Stomach (tissue), 8 donors: ENCODE measurements at regions not wholly inside any gene's neighbourhood (a gene's known extent, or its start where the extent isn't known, plus 50 kb on each side); places are given as distances from the start of the nearest gene placed in this dataset.

Experiments used
- DNase-seq, 2 donors: peaks; one replicate each; pipeline versions ENCODE4 v3.0.0 to v3.0.0-alpha.2; 2013 to 2019
- H3K27ac ChIP-seq, 5 donors: fragments of 200-600 bp in 4 of 5; sonication (generic) in 4 of 5; one replicate each; pipeline ENCODE4 v1.5.1; 2013 to 2019; ENCODE audit warnings: mild to moderate bottlenecking in 1 of 5, moderate library complexity in 1 of 5
- H3K27me3 ChIP-seq, 3 donors: fragments of 200-600 bp; sonication (generic); one replicate each; pipeline ENCODE4 v1.5.1; 2017 to 2019; ENCODE audit warnings: mixed run types in 1 of 3
- H3K36me3 ChIP-seq, 4 donors: fragments of 200-600 bp; sonication (generic); 1 replicate in 3 of 4; 2 replicates in 1 of 4; pipeline ENCODE4 v1.5.1; 2016 to 2019
- H3K4me1 ChIP-seq, 4 donors: fragments of 200-600 bp; sonication (generic); one replicate each; pipeline ENCODE4 v1.5.1; 2016 to 2019
- H3K4me3 ChIP-seq, 4 donors: fragments of 200-600 bp; sonication (generic) in 3 of 4; one replicate each; pipeline ENCODE4 v1.5.1; 2016 to 2019; ENCODE audit warnings: mild to moderate bottlenecking in 1 of 4
- H3K9me3 ChIP-seq, 4 donors: fragments of 200-600 bp; sonication (generic); one replicate each; pipeline ENCODE4 v1.5.1; 2016 to 2019
- EP300 ChIP-seq: sonication (generic); formaldehyde crosslinking; IDR thresholded peaks from one replicate; pipeline ENCODE4 v1.6.1; 2017; ENCODE audit warnings: antibody characterized with exemption
- POLR2A ChIP-seq, 4 donors: fragments of 450-650 bp; IDR thresholded peaks; one replicate each; pipeline ENCODE4 v1.6.1; 2016; ENCODE audit warnings: antibody characterized with exemption in 4 of 4, control low read depth in 2 of 4, mild to moderate bottlenecking in 1 of 4, moderate library complexity in 1 of 4
- POLR2AphosphoS5 ChIP-seq, 3 donors: sonication (generic); formaldehyde crosslinking; IDR thresholded peaks; one replicate each; pipeline ENCODE4 v1.6.1; 2016; ENCODE audit warnings: antibody characterized with exemption in 3 of 3
- WGBS, 5 donors: extraction: QIAGEN DNeasy Blood & Tissue Kit in 3 of 5; methylation state at CpG; one replicate each; pipeline versions ENCODE4 v1.1.5 to v1.1.7; 2013 to 2018; 5-methylcytosine and 5-hydroxymethylcytosine counted together
- intact Hi-C: fragments of 100-400 bp; cut with DNase I; formaldehyde crosslinking; loops from one replicate; pipeline ENCODE4 v1.15.1; 2023; ENCODE audit warnings: low total_unique reads
- TF ChIP-seq, protein P1 (sequence below), 7 experiments: fragments of 450-650 bp in 4 of 7; fragments of 200-600 bp in 3 of 7; sonication (generic) in 3 of 7; IDR thresholded peaks; one replicate each; pipeline ENCODE4 v1.5.1; 2016 to 2019; ENCODE audit warnings: antibody characterized with exemption in 7 of 7, control low read depth in 2 of 7, mild to moderate bottlenecking in 1 of 7
- donor health status: healthy with polysubstance abuse.
- donor health status: Bipolar disorder and iron deficiency.
- donor health status: healthy.

DNA sequence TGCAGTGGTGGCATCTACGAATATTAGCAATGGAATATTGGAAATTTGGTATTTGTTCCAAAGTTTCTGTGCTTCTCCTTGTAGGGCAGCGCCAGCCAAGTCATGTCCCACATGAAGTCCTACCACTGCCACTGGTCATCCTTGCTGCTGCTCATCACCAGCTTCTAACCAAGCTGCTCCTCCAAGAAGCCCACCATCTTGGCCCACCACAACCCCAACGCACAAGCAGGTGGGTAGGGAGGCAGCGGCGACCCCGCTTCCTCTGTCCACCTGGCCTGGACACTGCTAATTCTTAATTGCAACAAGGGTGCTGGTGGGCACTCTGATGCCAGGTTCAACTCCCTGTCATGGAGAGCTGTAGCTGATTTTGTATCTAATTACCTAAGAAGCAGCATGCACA lies 291.2 kb upstream of the LYPLAL1 start:
- H3K36me3 ChIP-seq = no peaks in the 10 kb centered on the region
- H3K27ac ChIP-seq = no peak overlapping the region
- DNase-seq = no peak
- no peak overlapping the region for H3K4me3 ChIP-seq
- WGBS, 5 donors = 82 to 93% (median 90%) methylated on average over 2 to 6 of the region's 6 CpGs
- no peaks in the 10 kb centered on the region for H3K27me3 ChIP-seq
- TF ChIP-seq EP300 (no peak), POLR2A (IDR thresholded peaks at IDR 0.05) (no peak), POLR2AphosphoS5 (IDR thresholded peaks at IDR 0.05) (no peak)
- TF ChIP-seq, protein P1, sequence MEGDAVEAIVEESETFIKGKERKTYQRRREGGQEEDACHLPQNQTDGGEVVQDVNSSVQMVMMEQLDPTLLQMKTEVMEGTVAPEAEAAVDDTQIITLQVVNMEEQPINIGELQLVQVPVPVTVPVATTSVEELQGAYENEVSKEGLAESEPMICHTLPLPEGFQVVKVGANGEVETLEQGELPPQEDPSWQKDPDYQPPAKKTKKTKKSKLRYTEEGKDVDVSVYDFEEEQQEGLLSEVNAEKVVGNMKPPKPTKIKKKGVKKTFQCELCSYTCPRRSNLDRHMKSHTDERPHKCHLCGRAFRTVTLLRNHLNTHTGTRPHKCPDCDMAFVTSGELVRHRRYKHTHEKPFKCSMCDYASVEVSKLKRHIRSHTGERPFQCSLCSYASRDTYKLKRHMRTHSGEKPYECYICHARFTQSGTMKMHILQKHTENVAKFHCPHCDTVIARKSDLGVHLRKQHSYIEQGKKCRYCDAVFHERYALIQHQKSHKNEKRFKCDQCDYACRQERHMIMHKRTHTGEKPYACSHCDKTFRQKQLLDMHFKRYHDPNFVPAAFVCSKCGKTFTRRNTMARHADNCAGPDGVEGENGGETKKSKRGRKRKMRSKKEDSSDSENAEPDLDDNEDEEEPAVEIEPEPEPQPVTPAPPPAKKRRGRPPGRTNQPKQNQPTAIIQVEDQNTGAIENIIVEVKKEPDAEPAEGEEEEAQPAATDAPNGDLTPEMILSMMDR (IDR thresholded peaks at IDR 0.05) = no peak
- peaks cover 0 to 4% (median 0%) of the 10 kb centered on the region in 4 donors for H3K9me3 ChIP-seq
- H3K4me1 ChIP-seq = no peaks in the 10 kb centered on the region
- intact Hi-C loops = no loop called here

DNA sequence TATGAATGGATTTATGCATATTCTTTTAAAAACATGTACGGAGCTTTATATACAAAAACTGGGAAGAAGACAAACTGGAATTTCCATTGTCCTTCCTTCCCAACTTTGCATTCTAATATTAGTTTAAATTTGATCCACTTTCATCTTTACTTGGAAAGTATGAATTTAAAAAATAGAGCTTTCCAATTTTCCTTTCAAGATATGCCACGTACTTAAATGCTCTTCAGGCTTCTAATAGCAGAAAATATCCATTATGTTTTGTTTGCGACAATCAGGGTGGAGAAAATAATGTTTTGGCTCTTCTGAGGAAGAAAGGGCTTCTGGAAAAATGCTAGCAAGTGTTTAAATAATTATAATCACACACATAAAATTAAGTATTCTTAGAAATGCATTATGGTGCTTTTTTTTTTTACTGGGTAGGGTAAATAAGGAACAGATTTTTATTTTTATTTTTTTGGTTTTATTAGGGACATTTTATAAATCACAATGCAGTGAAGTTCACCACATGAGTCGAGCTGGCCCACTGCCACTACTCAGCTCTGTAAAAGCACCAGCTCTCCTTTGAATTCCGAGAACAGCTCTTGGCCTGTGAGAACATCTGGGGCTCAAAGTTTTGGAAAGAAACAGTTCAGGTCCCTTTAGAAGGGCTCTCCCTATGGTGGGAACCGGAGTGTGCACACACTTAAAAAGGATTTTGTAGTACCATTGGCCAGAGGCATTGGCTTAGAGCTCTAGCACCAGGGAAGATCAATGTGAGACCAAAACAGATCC lies 287.4 kb upstream of the LYPLAL1 start:
- Histone ChIP-seq H3K9me3 (peaks cover 0 to 4% (median 0%) of the 10 kb centered on the region in 4 donors), H3K4me1 (no peaks in the 10 kb centered on the region), H3K4me3 (no peak overlapping the region), H3K27ac (no peak overlapping the region), H3K36me3 (no peaks in the 10 kb centered on the region), H3K27me3 (no peaks in the 10 kb centered on the region)
- DNase-seq = peak in 1 of 2 donors; percentile 72
- no peak for TF ChIP-seq POLR2A (IDR thresholded peaks at IDR 0.05)
- TF ChIP-seq EP300 = no peak
- TF ChIP-seq POLR2AphosphoS5 (IDR thresholded peaks at IDR 0.05) = no peak
- TF ChIP-seq, protein P1 (IDR thresholded peaks at IDR 0.05) = no peak
- intact Hi-C loops = no loop called here
- 49 to 67% (median 66%) methylated on average over 6 of the region's 6 CpGs for WGBS, 5 donors

GRCh38 chr1:218887141-218887925 lies 286.3 kb upstream of the LYPLAL1 start:
- intact Hi-C loops = no loop called here
- H3K36me3 ChIP-seq = no peaks in the 10 kb centered on the region
- H3K27me3 ChIP-seq = no peaks in the 10 kb centered on the region
- TF ChIP-seq POLR2A (IDR thresholded peaks at IDR 0.05) (no peak), EP300 (no peak), POLR2AphosphoS5 (IDR thresholded peaks at IDR 0.05) (no peak)
- TF ChIP-seq, protein P1 (IDR thresholded peaks at IDR 0.05) = no peak
- H3K4me3 ChIP-seq = no peak overlapping the region
- peaks cover 0 to 4% (median 0%) of the 10 kb centered on the region in 4 donors for H3K9me3 ChIP-seq
- H3K27ac ChIP-seq = no peak overlapping the region
- 63 to 72% (median 67%) methylated on average over 5 of the region's 5 CpGs for WGBS, 5 donors
- H3K4me1 ChIP-seq = peaks cover 0 to 6% (median 0%) of the 10 kb centered on the region in 4 donors
- DNase-seq = no peak

- peaks cover 0 to 6% (median 0%) of the 10 kb centered on the region in 4 donors for H3K4me1 ChIP-seq
- intact Hi-C loops = no loop called here
- H3K27me3 ChIP-seq = no peaks in the 10 kb centered on the region
- no peaks in the 10 kb centered on the region for H3K36me3 ChIP-seq
- no peak overlapping the region for H3K27ac ChIP-seq
- WGBS, 5 donors = 77 to 84% (median 80%) methylated on average over 3 of the region's 3 CpGs
- DNase-seq = no peak
- TF ChIP-seq POLR2A (IDR thresholded peaks at IDR 0.05) = no peak
- TF ChIP-seq, protein P1 (IDR thresholded peaks at IDR 0.05) = no peak
- no peak for TF ChIP-seq EP300
- TF ChIP-seq POLR2AphosphoS5 (IDR thresholded peaks at IDR 0.05) = no peak
- H3K9me3 ChIP-seq = no peaks in the 10 kb centered on the region
- H3K4me3 ChIP-seq = no peak overlapping the region
Measured at GRCh38 chr1:218890451-218890850, 283.2 kb upstream of the LYPLAL1 start.
